ENCODE measurements at regions not wholly inside any gene's neighbourhood (a gene's known extent, or its start where the extent isn't known, plus 50 kb on each side); places are given as distances from the start of the nearest gene placed in this dataset.

GRCh38 chr9:84439250-84439649, 98.7 kb upstream of the SLC28A3 start:
- ChIA-PET POLR2A (no interaction called here), CTCF (no interaction called here)
- Mint-ChIP-seq H3K27me3 (no peaks in the 10 kb centered on the region), H3K27ac (no peak overlapping the region), H3K4me3 (no peak overlapping the region), H3K9me3 (no peaks in the 10 kb centered on the region), H3K36me3 (no peaks in the 10 kb centered on the region), H3K4me1 (no peaks in the 10 kb centered on the region)
- no peaks in the 10 kb centered on the region for H3K27me3 ChIP-seq (replicated peaks in 1 of 2; ENCODE audit: control insufficient read depth in 2 of 2, extremely low read depth in 1 of 2, insufficient read depth in 2 of 2, low read length in 1 of 2)
- ATAC-seq (replicated peaks in 1 of 4) (no peak), DNase-seq (no peak)
- no peak overlapping the region for H3K27ac ChIP-seq (ENCODE audit: low read length)
- H3K4me3 ChIP-seq (ENCODE audit: control insufficient read depth in 1 of 2, extremely low read depth in 1 of 2, low read length in 1 of 2), result no peak overlapping the region
- no peaks in the 10 kb centered on the region for H3K9me3 ChIP-seq
- H3K36me3 ChIP-seq (ENCODE audit: control insufficient read depth in 2 of 2, extremely low read depth in 1 of 2, insufficient read depth in 1 of 2, low read length in 1 of 2), result no peaks in the 10 kb centered on the region
- WGBS (ENCODE audit: insufficient coverage), result 78% methylated on average over 1 of the region's 3 CpGs
- no peaks in the 10 kb centered on the region for H3K4me1 ChIP-seq (ENCODE audit: control insufficient read depth in 1 of 2, extremely low read depth in 1 of 2, insufficient read depth in 2 of 2, low read length in 2 of 2)

GRCh38 chr9:84442712-84443111, 102.2 kb upstream of the SLC28A3 start:
- no peak for DNase-seq
- no peaks in the 10 kb centered on the region for H3K36me3 ChIP-seq (ENCODE audit: control insufficient read depth in 2 of 2, extremely low read depth in 1 of 2, insufficient read depth in 1 of 2, low read length in 1 of 2)
- ATAC-seq (replicated peaks in 1 of 4), result no peak
- no peak overlapping the region for H3K27ac Mint-ChIP-seq
- no peaks in the 10 kb centered on the region for H3K4me1 Mint-ChIP-seq
- WGBS (ENCODE audit: insufficient coverage), result 88% methylated on average over 2 of the region's 6 CpGs
- H3K36me3 Mint-ChIP-seq, result no peaks in the 10 kb centered on the region
- POLR2A ChIA-PET, result no interaction called here
- no peaks in the 10 kb centered on the region for H3K9me3 Mint-ChIP-seq
- H3K4me1 ChIP-seq (ENCODE audit: control insufficient read depth in 1 of 2, extremely low read depth in 1 of 2, insufficient read depth in 2 of 2, low read length in 2 of 2), result no peaks in the 10 kb centered on the region
- CTCF ChIA-PET, result interaction anchor here in 1 of 2 donors (0.6 kb wide), 1 partner anchor 1058 kb away, joined by 10 read pairs; no protein-coding TSS in a partner anchor
- no peaks in the 10 kb centered on the region for H3K9me3 ChIP-seq
- no peak overlapping the region for H3K4me3 ChIP-seq (ENCODE audit: control insufficient read depth in 1 of 2, extremely low read depth in 1 of 2, low read length in 1 of 2)
- H3K27me3 ChIP-seq (replicated peaks in 1 of 2; ENCODE audit: control insufficient read depth in 2 of 2, extremely low read depth in 1 of 2, insufficient read depth in 2 of 2, low read length in 1 of 2), result no peaks in the 10 kb centered on the region
- peaks cover 3 to 4% of the 10 kb centered on the region in 2 donors for H3K27me3 Mint-ChIP-seq
- no peak overlapping the region for H3K27ac ChIP-seq (ENCODE audit: low read length)
- no peak overlapping the region for H3K4me3 Mint-ChIP-seq

DNA sequence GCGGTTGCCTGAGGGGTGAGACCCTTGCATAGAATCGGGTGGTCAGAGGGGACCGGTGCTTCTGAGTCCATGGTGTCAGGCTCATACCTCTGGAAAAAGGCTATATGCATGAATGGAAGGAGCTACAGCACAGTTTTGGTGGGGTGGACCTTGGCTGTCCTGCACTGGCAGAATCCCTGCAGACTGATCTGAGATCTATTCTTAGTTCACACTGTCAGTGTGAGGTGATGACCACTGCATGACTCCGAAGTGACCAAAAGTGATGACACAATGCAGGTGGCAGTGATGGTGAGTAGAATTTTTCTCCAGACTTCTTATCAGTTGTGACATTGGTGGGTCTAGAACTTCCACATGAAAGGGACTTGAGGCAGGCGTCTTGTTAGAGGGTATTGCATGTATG, 105.2 kb upstream of the SLC28A3 start:
- POLR2A ChIA-PET, result no interaction called here
- no peaks in the 10 kb centered on the region for H3K36me3 Mint-ChIP-seq
- CTCF ChIA-PET, result no interaction called here
- ATAC-seq (replicated peaks in 1 of 4), result no peak
- Histone ChIP-seq H3K4me3 (ENCODE audit: control insufficient read depth in 1 of 2, extremely low read depth in 1 of 2, low read length in 1 of 2) (no peak overlapping the region), H3K9me3 (no peaks in the 10 kb centered on the region), H3K27ac (ENCODE audit: low read length) (no peak overlapping the region), H3K4me1 (ENCODE audit: control insufficient read depth in 1 of 2, extremely low read depth in 1 of 2, insufficient read depth in 2 of 2, low read length in 2 of 2) (no peaks in the 10 kb centered on the region), H3K27me3 (replicated peaks in 1 of 2; ENCODE audit: control insufficient read depth in 2 of 2, extremely low read depth in 1 of 2, insufficient read depth in 2 of 2, low read length in 1 of 2) (no peaks in the 10 kb centered on the region), H3K36me3 (ENCODE audit: control insufficient read depth in 2 of 2, extremely low read depth in 1 of 2, insufficient read depth in 1 of 2, low read length in 1 of 2) (no peaks in the 10 kb centered on the region)
- H3K4me3 Mint-ChIP-seq, result no peak overlapping the region
- no peak for DNase-seq
- H3K9me3 Mint-ChIP-seq, result no peaks in the 10 kb centered on the region
- H3K27ac Mint-ChIP-seq, result no peak overlapping the region
- 87% methylated on average over 3 of the region's 5 CpGs for WGBS (ENCODE audit: insufficient coverage)
- peaks cover 3 to 4% of the 10 kb centered on the region in 2 donors for H3K27me3 Mint-ChIP-seq
- H3K4me1 Mint-ChIP-seq, result no peaks in the 10 kb centered on the region

GRCh38 chr9:84447305-84447704, 106.7 kb upstream of the SLC28A3 start:
- CTCF ChIA-PET, result no interaction called here

GRCh38 chr9:84450029-84450428, 109.5 kb upstream of the SLC28A3 start:
- no peak overlapping the region for H3K27ac ChIP-seq (ENCODE audit: low read length)
- H3K9me3 ChIP-seq, result no peaks in the 10 kb centered on the region
- no peaks in the 10 kb centered on the region for H3K36me3 ChIP-seq (ENCODE audit: control insufficient read depth in 2 of 2, extremely low read depth in 1 of 2, insufficient read depth in 1 of 2, low read length in 1 of 2)
- no peak overlapping the region for H3K4me3 ChIP-seq (ENCODE audit: control insufficient read depth in 1 of 2, extremely low read depth in 1 of 2, low read length in 1 of 2)
- Mint-ChIP-seq H3K27ac (no peak overlapping the region), H3K4me1 (no peaks in the 10 kb centered on the region), H3K9me3 (peaks cover 0 to 4% (median 0%) of the 10 kb centered on the region in 3 donors), H3K36me3 (no peaks in the 10 kb centered on the region), H3K27me3 (peaks cover 5 to 13% of the 10 kb centered on the region in 2 donors), H3K4me3 (no peak overlapping the region)
- no peak for ATAC-seq (replicated peaks in 1 of 4)
- ChIA-PET CTCF (no interaction called here), POLR2A (no interaction called here)
- 34% methylated on average over 2 of the region's 5 CpGs for WGBS (ENCODE audit: insufficient coverage)
- DNase-seq, result no peak
- H3K27me3 ChIP-seq (replicated peaks in 1 of 2; ENCODE audit: control insufficient read depth in 2 of 2, extremely low read depth in 1 of 2, insufficient read depth in 2 of 2, low read length in 1 of 2), result peaks cover 0 to 4% of the 10 kb centered on the region in 2 experiments
- H3K4me1 ChIP-seq (ENCODE audit: control insufficient read depth in 1 of 2, extremely low read depth in 1 of 2, insufficient read depth in 2 of 2, low read length in 2 of 2), result no peaks in the 10 kb centered on the region

More at GRCh38 chr9:84447305-84447704, 106.7 kb upstream of the SLC28A3 start:
- no peak overlapping the region for H3K27ac Mint-ChIP-seq
- Histone ChIP-seq H3K36me3 (ENCODE audit: control insufficient read depth in 2 of 2, extremely low read depth in 1 of 2, insufficient read depth in 1 of 2, low read length in 1 of 2) (no peaks in the 10 kb centered on the region), H3K9me3 (no peaks in the 10 kb centered on the region), H3K4me1 (ENCODE audit: control insufficient read depth in 1 of 2, extremely low read depth in 1 of 2, insufficient read depth in 2 of 2, low read length in 2 of 2) (no peaks in the 10 kb centered on the region), H3K27me3 (replicated peaks in 1 of 2; ENCODE audit: control insufficient read depth in 2 of 2, extremely low read depth in 1 of 2, insufficient read depth in 2 of 2, low read length in 1 of 2) (no peaks in the 10 kb centered on the region), H3K27ac (ENCODE audit: low read length) (no peak overlapping the region), H3K4me3 (ENCODE audit: control insufficient read depth in 1 of 2, extremely low read depth in 1 of 2, low read length in 1 of 2) (no peak overlapping the region)
- WGBS (ENCODE audit: insufficient coverage), result no CpG with 5 or more reads among the region's 2 CpGs
- no peak overlapping the region for H3K4me3 Mint-ChIP-seq
- H3K36me3 Mint-ChIP-seq, result no peaks in the 10 kb centered on the region
- DNase-seq (no peak), ATAC-seq (replicated peaks in 1 of 4) (no peak)
- H3K27me3 Mint-ChIP-seq, result peaks cover 3 to 5% of the 10 kb centered on the region in 2 donors
- no peaks in the 10 kb centered on the region for H3K9me3 Mint-ChIP-seq
- H3K4me1 Mint-ChIP-seq, result no peaks in the 10 kb centered on the region
- POLR2A ChIA-PET, result no interaction called here

GRCh38 chr9:84456527-84456926, 116.0 kb upstream of the SLC28A3 start:
- no peaks in the 10 kb centered on the region for H3K4me1 ChIP-seq (ENCODE audit: control insufficient read depth in 1 of 2, extremely low read depth in 1 of 2, insufficient read depth in 2 of 2, low read length in 2 of 2)
- no peak overlapping the region for H3K4me3 ChIP-seq (ENCODE audit: control insufficient read depth in 1 of 2, extremely low read depth in 1 of 2, low read length in 1 of 2)
- peaks cover 0 to 6% of the 10 kb centered on the region in 2 experiments for H3K27me3 ChIP-seq (replicated peaks in 1 of 2; ENCODE audit: control insufficient read depth in 2 of 2, extremely low read depth in 1 of 2, insufficient read depth in 2 of 2, low read length in 1 of 2)
- ChIA-PET POLR2A (interaction anchor here in 1 of 2 donors (0.6 kb wide), 1 partner anchor 505 kb away, joined by 3 read pairs; no protein-coding TSS in a partner anchor), CTCF (no interaction called here)
- no peaks in the 10 kb centered on the region for H3K36me3 ChIP-seq (ENCODE audit: control insufficient read depth in 2 of 2, extremely low read depth in 1 of 2, insufficient read depth in 1 of 2, low read length in 1 of 2)
- no peaks in the 10 kb centered on the region for H3K36me3 Mint-ChIP-seq
- H3K4me3 Mint-ChIP-seq, result no peak overlapping the region
- WGBS (ENCODE audit: insufficient coverage), result no CpG with 5 or more reads among the region's 2 CpGs
- peaks cover 0 to 8% (median 2%) of the 10 kb centered on the region in 3 donors for H3K9me3 Mint-ChIP-seq
- ATAC-seq (replicated peaks in 1 of 4) (no peak), DNase-seq (no peak)
- no peak overlapping the region for H3K27ac Mint-ChIP-seq
- H3K27me3 Mint-ChIP-seq, result peaks cover 1 to 17% of the 10 kb centered on the region in 2 donors
- no peaks in the 10 kb centered on the region for H3K4me1 Mint-ChIP-seq
- no peaks in the 10 kb centered on the region for H3K9me3 ChIP-seq
- no peak overlapping the region for H3K27ac ChIP-seq (ENCODE audit: low read length)

- Mint-ChIP-seq H3K36me3 (no peaks in the 10 kb centered on the region), H3K9me3 (no peaks in the 10 kb centered on the region), H3K4me3 (no peak overlapping the region), H3K27ac (no peak overlapping the region), H3K27me3 (peaks cover 6 to 8% of the 10 kb centered on the region in 2 donors), H3K4me1 (no peaks in the 10 kb centered on the region)
- Histone ChIP-seq H3K4me1 (ENCODE audit: control insufficient read depth in 1 of 2, extremely low read depth in 1 of 2, insufficient read depth in 2 of 2, low read length in 2 of 2) (no peaks in the 10 kb centered on the region), H3K4me3 (ENCODE audit: control insufficient read depth in 1 of 2, extremely low read depth in 1 of 2, low read length in 1 of 2) (no peak overlapping the region), H3K27ac (ENCODE audit: low read length) (no peak overlapping the region), H3K9me3 (no peaks in the 10 kb centered on the region), H3K27me3 (replicated peaks in 1 of 2; ENCODE audit: control insufficient read depth in 2 of 2, extremely low read depth in 1 of 2, insufficient read depth in 2 of 2, low read length in 1 of 2) (peaks cover 0 to 5% of the 10 kb centered on the region in 2 experiments), H3K36me3 (ENCODE audit: control insufficient read depth in 2 of 2, extremely low read depth in 1 of 2, insufficient read depth in 1 of 2, low read length in 1 of 2) (no peaks in the 10 kb centered on the region)
- no peak for ATAC-seq (replicated peaks in 1 of 4)
- ChIA-PET POLR2A (no interaction called here), CTCF (no interaction called here)
- no peak for DNase-seq
Measured at GRCh38 chr9:84460695-84461094, 120.1 kb upstream of the SLC28A3 start.
